Upper lobe of left lung (tissue), 4 donors: ENCODE measurements at regions not wholly inside any gene's neighbourhood (a gene's known extent, or its start where the extent isn't known, plus 50 kb on each side); places are given as distances from the start of the nearest gene placed in this dataset.
"Not testable (repeated sequence)": the region's sequence is repeated elsewhere in the genome, so short reads cannot be mapped to it uniquely, and the experiment has no call there.

Experiments used
- POLR2A ChIP-seq, 4 donors: fragments of 450-650 bp; IDR thresholded peaks; one replicate each; pipeline ENCODE4 v1.5.1; 2016 to 2017; ENCODE audit warnings: antibody characterized with exemption in 4 of 4, mild to moderate bottlenecking in 2 of 4
- TF ChIP-seq, protein P1 (sequence below), 6 experiments: fragments of 450-650 bp in 4 of 6; fragments of 200-600 bp in 2 of 6; sonication (generic) in 2 of 6; IDR thresholded peaks; one replicate each; pipeline ENCODE4 v1.5.1; 2016 to 2019; ENCODE audit warnings: antibody characterized with exemption in 6 of 6

GRCh38 chr5:35531553-35531952 lies 86.1 kb upstream of the SPEF2 start:
- TF ChIP-seq, protein P1, sequence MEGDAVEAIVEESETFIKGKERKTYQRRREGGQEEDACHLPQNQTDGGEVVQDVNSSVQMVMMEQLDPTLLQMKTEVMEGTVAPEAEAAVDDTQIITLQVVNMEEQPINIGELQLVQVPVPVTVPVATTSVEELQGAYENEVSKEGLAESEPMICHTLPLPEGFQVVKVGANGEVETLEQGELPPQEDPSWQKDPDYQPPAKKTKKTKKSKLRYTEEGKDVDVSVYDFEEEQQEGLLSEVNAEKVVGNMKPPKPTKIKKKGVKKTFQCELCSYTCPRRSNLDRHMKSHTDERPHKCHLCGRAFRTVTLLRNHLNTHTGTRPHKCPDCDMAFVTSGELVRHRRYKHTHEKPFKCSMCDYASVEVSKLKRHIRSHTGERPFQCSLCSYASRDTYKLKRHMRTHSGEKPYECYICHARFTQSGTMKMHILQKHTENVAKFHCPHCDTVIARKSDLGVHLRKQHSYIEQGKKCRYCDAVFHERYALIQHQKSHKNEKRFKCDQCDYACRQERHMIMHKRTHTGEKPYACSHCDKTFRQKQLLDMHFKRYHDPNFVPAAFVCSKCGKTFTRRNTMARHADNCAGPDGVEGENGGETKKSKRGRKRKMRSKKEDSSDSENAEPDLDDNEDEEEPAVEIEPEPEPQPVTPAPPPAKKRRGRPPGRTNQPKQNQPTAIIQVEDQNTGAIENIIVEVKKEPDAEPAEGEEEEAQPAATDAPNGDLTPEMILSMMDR (IDR thresholded peaks at IDR 0.05), result not testable (repeated sequence)
- not testable (repeated sequence) for TF ChIP-seq POLR2A (IDR thresholded peaks at IDR 0.05)
